Tibial nerve (tissue), 4 donors: ENCODE measurements at regions not wholly inside any gene's neighbourhood (a gene's known extent, or its start where the extent isn't known, plus 50 kb on each side); places are given as distances from the start of the nearest gene placed in this dataset.

Source experiments
- DNase-seq, 2 donors: peaks; one replicate each; pipeline ENCODE4 v3.0.0-alpha.2; 2019; ENCODE audit warnings: low spot score in 2 of 2
- H3K27ac ChIP-seq, 4 donors: fragments of 200-600 bp; sonication (generic) in 3 of 4; one replicate each; pipeline ENCODE4 v1.5.1; 2017 to 2019; ENCODE audit warnings: mild to moderate bottlenecking in 1 of 4
- H3K27me3 ChIP-seq, 2 donors: fragments of 200-600 bp; sonication (generic) in 1 of 2; one replicate each; pipeline versions ENCODE4 v1.5.1 to v1.6.0; 2017 to 2019
- H3K36me3 ChIP-seq, 3 donors: fragments of 200-600 bp; sonication (generic); one replicate each; pipeline ENCODE4 v1.5.1; 2018 to 2019
- H3K4me1 ChIP-seq, 4 donors: fragments of 200-600 bp; sonication (generic) in 3 of 4; one replicate each; pipeline ENCODE4 v1.5.1; 2017 to 2019
- H3K4me3 ChIP-seq, 4 donors: fragments of 200-600 bp; sonication (generic) in 3 of 4; one replicate each; pipeline ENCODE4 v1.5.1; 2017 to 2019; ENCODE audit warnings: mild to moderate bottlenecking in 1 of 4, moderate library complexity in 1 of 4
- H3K9me3 ChIP-seq, 4 donors: fragments of 200-600 bp; sonication (generic) in 3 of 4; one replicate each; pipeline ENCODE4 v1.5.1; 2017 to 2019
- EP300 ChIP-seq, 2 donors: sonication (generic); formaldehyde crosslinking; IDR thresholded peaks; one replicate each; pipeline ENCODE4 v1.6.1; 2017; ENCODE audit warnings: antibody characterized with exemption in 2 of 2, mild to moderate bottlenecking in 1 of 2
- POLR2A ChIP-seq, 2 donors: fragments of 450-650 bp; IDR thresholded peaks; one replicate each; pipeline ENCODE4 v1.6.1; 2017; ENCODE audit warnings: antibody characterized with exemption in 2 of 2, mild to moderate bottlenecking in 2 of 2, moderate library complexity in 2 of 2
- WGBS, 2 donors: methylation state at CpG; one replicate each; pipeline ENCODE4 v1.1.5; 2018; 5-methylcytosine and 5-hydroxymethylcytosine counted together
- TF ChIP-seq, protein P1 (sequence below), 5 experiments: fragments of 200-600 bp in 3 of 5; fragments of 450-650 bp in 2 of 5; sonication (generic) in 3 of 5; IDR thresholded peaks; one replicate each; pipeline ENCODE4 v1.5.1; 2016 to 2019; ENCODE audit warnings: antibody characterized with exemption in 5 of 5, mild to moderate bottlenecking in 3 of 5, moderate library complexity in 2 of 5

DNA sequence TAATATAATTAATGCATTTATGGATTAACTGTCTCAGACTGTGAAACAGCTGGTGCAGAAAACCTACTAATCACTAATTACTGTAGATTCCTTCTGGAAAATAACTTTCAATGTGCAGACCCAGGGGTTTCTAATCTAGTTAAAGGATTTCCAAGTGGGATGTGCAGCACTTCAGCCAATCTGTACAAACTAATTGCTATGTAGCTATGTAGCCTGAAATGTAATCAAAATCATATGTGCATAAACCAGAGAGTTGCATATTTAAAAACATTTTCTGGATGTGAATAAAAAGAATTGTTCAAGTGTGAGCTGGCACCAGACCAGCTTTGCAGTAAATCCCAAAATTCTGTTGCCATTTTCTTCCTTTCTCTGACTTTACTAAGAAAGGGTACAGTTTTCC is 127.5 kb upstream of the CD96 start:
- TF ChIP-seq EP300 (IDR thresholded peaks at IDR 0.05), result no peak
- TF ChIP-seq, protein P1, sequence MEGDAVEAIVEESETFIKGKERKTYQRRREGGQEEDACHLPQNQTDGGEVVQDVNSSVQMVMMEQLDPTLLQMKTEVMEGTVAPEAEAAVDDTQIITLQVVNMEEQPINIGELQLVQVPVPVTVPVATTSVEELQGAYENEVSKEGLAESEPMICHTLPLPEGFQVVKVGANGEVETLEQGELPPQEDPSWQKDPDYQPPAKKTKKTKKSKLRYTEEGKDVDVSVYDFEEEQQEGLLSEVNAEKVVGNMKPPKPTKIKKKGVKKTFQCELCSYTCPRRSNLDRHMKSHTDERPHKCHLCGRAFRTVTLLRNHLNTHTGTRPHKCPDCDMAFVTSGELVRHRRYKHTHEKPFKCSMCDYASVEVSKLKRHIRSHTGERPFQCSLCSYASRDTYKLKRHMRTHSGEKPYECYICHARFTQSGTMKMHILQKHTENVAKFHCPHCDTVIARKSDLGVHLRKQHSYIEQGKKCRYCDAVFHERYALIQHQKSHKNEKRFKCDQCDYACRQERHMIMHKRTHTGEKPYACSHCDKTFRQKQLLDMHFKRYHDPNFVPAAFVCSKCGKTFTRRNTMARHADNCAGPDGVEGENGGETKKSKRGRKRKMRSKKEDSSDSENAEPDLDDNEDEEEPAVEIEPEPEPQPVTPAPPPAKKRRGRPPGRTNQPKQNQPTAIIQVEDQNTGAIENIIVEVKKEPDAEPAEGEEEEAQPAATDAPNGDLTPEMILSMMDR (IDR thresholded peaks at IDR 0.05), result no peak
- no peak for TF ChIP-seq POLR2A (IDR thresholded peaks at IDR 0.05)
- H3K27me3 ChIP-seq, result no peaks in the 10 kb centered on the region
- H3K4me3 ChIP-seq, result no peak overlapping the region
- DNase-seq, result no peak
- no peaks in the 10 kb centered on the region for H3K36me3 ChIP-seq
- H3K4me1 ChIP-seq, result no peaks in the 10 kb centered on the region
- no peak overlapping the region for H3K27ac ChIP-seq
- H3K9me3 ChIP-seq, result no peaks in the 10 kb centered on the region

DNA sequence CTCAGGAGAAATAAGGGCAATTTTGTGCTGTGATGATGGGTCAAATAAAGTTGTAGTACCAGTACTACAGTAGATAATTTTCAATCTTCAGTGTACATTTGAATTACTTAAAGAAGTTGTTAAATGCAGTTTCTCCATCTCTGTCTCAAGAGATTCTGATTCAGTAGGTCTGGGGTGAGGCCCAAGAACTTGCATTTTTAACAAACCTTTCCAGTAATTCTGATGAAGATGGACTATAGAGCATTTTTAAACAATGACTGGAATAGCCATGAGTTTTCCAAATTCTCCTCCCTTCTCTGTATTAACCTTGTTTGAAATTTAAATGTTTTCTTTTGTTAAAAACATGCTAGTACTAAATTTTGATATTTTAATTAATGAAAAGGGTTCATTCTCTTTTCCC is 127.0 kb upstream of the CD96 start:
- H3K27me3 ChIP-seq, result no peaks in the 10 kb centered on the region
- no peak overlapping the region for H3K27ac ChIP-seq
- TF ChIP-seq, protein P1 (IDR thresholded peaks at IDR 0.05), result no peak
- TF ChIP-seq EP300 (IDR thresholded peaks at IDR 0.05) (no peak), POLR2A (IDR thresholded peaks at IDR 0.05) (no peak)
- H3K9me3 ChIP-seq, result no peaks in the 10 kb centered on the region
- H3K4me3 ChIP-seq, result no peak overlapping the region
- H3K4me1 ChIP-seq, result no peaks in the 10 kb centered on the region
- DNase-seq, result no peak
- no peaks in the 10 kb centered on the region for H3K36me3 ChIP-seq

DNA sequence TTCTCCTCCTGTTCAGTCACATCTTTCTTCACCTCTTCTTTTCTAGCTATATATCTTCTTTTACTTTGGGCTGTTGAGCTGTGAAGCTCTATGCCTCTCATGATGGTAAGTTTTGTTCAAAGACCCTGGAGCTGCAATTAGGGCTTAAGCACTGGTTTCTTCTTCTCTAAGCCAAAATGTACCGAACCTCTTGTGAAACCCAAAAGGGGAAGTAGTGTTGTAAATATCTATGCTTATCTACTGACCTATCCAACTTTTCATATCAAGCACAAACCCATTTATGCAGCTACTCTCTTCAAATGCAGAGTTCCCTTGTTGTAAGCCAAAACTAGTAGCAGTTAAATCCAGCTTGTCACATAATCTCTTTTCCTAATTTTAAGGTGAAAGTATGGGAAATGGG is 123.6 kb upstream of the CD96 start:
- Histone ChIP-seq H3K36me3 (no peaks in the 10 kb centered on the region), H3K9me3 (no peaks in the 10 kb centered on the region), H3K27me3 (no peaks in the 10 kb centered on the region), H3K4me3 (no peak overlapping the region), H3K4me1 (no peaks in the 10 kb centered on the region), H3K27ac (no peak overlapping the region)
- DNase-seq, result no peak
- TF ChIP-seq EP300 (IDR thresholded peaks at IDR 0.05), result no peak
- no peak for TF ChIP-seq POLR2A (IDR thresholded peaks at IDR 0.05)
- TF ChIP-seq, protein P1 (IDR thresholded peaks at IDR 0.05), result no peak
- 59 to 84% methylated on average over 1 of the region's 1 CpG for WGBS, 2 donors

DNA sequence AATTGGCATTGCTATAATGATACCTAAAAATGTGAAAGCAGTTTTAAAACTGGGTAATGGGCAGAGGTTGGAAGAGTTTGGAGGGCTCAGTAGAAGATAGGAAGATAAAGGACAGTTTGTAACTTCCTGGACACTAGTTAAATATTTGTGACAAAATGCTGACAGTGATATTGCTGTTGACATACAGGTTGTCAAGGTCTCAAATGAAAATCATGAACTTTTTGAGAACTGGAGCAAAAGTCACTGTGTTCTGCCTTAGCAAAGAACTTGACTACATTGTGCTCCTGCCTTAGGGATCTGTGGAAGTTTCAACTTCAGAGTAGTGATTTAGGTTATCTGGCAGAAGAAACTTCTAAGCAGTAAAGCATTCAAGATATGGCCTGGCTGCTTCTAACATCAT is 113.7 kb upstream of the CD96 start:
- Histone ChIP-seq H3K4me3 (no peak overlapping the region), H3K36me3 (no peaks in the 10 kb centered on the region), H3K9me3 (peaks cover 0 to 31% (median 0%) of the 10 kb centered on the region in 4 donors), H3K27ac (no peak overlapping the region), H3K4me1 (no peaks in the 10 kb centered on the region), H3K27me3 (no peaks in the 10 kb centered on the region)
- TF ChIP-seq POLR2A (IDR thresholded peaks at IDR 0.05) (no peak), EP300 (IDR thresholded peaks at IDR 0.05) (no peak)
- TF ChIP-seq, protein P1 (IDR thresholded peaks at IDR 0.05), result no peak
- DNase-seq, result no peak

DNA sequence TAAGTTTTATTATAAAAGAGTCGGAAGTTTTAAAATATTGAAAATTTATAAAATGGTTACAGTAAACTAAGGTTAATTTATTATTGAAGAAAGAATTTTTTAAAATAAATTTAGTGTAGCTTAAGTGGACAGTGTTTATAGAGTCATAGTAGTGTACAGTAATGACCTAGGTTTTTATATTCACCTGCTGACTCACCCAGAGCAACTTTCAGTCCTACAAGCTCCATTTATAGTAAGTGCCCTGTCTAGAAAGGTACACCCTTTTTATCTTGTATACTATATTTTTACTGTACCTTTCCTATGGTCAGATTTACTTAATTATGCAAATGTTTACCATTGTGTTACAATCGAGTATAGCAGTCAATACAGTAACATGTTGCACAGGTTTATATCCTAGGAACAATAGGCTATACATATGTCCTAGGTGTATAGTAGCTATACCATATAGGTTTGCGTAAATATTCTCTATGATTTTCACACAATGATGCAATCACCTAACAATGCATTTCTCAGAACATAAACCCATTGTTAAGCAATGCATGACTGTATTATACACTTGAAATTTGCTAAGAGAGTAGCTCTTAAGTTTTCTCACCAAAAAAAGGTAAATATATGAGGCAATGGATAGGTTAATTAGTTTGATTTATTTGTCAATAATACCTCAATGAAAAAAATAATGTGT is 106.9 kb upstream of the CD96 start:
- WGBS, 2 donors, result 89% methylated on average over 3 of the region's 3 CpGs
- DNase-seq, result no peak
- Histone ChIP-seq H3K27ac (no peak overlapping the region), H3K9me3 (peaks cover 0 to 10% (median 0%) of the 10 kb centered on the region in 4 donors), H3K36me3 (no peaks in the 10 kb centered on the region), H3K27me3 (no peaks in the 10 kb centered on the region), H3K4me3 (no peak overlapping the region), H3K4me1 (no peaks in the 10 kb centered on the region)
- TF ChIP-seq, protein P1 (IDR thresholded peaks at IDR 0.05), result no peak
- TF ChIP-seq POLR2A (IDR thresholded peaks at IDR 0.05) (no peak), EP300 (IDR thresholded peaks at IDR 0.05) (no peak)
